ENCODE measurements at regions not wholly inside any gene's neighbourhood (a gene's known extent, or its start where the extent isn't known, plus 50 kb on each side); places are given as distances from the start of the nearest gene placed in this dataset.

DNA sequence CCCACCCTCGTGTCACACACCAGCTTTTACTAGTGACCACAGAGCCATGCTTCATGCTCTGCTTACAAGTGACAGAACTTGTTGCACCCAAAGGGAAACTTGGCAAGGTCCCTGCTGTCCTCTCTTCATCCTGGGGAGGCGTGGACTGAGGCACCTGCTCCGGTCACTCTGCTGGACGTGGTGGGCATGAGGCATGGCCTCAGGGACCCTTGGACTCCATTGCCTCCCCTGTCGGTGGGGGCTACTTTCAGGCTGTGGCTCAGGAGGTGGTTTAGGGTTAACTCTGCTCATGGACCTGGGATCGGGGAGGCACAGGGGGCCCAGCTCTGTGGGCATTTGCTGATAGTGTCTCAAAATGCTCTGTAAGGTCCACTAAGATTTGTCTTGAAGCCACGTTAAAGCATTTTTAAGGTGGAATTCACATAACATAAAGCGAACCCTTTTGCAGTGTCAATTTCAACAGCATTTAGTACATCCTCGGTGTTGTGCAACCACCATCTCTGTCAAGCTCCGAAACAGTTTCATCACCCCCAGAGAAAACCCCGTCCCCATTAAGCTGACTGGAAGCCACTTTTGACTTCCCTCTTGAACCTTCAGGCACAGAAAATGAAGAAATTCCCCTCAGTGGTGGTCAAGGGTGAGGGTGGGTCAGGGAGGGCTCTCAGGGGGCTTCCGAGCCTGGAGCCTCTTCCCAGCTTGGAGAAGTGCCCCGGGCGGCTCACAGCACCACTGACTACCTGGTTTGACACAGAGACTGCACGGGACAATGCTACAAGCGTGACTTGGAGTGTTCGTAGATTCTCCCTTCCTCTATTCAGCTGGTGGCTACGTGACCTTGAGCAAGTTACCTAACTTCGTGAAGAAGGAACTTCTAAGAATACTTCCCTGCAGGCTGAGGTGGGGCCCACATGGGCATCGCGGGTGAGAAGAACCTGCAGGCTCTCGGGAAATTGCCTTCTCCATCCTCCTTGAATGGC, 100.0 kb upstream of the HDAC4 start:
- DNase-seq (ENCODE audit: low read depth in 2 of 2), result no peak

DNA sequence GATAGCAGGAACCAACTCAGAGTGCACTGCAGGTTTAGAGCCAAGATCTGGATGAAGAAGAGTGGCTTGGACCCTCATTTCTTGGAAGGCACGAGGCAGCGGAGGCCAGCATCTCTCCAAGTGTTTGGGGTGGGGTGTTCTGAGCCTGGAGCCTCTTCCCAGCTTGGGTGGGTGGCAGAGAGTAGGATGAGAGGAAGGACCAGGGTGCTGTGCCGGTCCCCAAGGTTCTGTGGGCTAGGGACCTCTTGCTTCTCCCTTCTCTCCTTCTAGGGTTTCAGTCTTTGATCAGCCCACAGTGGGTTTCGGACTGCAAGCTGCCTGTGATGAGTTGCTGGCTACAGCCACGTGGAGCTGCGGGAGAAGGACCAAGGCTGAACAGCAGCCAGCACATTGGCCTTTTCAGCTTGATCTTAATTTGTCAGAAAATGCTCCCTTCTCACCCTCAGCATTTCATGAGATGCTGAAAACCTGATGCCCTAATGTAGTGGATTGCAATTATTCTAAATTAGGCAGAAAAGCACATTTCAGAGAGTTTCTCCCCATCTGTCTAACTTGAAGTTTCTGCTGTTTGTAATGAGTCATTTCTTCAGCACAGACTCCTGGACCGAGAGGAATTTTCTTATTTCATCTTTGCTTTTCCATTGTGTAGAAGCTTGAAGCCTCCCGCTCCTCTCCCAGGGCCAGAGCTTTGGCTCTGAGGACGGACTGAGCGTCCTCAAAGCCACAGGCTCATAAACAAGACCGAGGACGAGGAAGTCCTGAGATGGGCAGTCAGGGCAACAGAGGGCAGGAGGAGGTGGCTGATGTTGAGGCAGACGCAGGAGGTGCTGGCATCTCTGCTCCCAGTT, 99.1 kb upstream of the HDAC4 start:
- DNase-seq (ENCODE audit: low read depth in 2 of 2), result no peak

- DNase-seq (ENCODE audit: low read depth in 2 of 2), result no peak
These were observed 98.3 kb upstream of the HDAC4 start for GRCh38 chr2:239498981-239499634.

DNA sequence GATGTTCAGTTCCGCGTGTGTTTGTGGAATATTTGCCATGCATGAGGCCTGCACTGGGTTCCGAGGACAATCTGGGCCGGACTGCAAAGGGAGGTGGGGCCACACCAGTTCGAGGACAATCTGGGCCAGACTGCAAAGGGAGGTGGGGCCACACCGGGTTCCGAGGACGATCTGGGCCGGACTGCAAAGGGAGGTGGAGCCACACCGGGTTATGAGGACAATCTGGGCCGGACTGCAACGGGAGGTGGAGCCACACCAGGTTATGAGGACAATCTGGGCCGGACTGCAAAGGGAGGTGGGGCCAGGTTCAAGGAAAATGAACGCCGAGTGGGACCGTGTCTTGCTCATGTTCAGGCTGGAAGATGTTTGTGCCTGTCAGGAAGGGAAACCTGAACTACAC, 97.8 kb upstream of the HDAC4 start:
- no peak for DNase-seq (ENCODE audit: low read depth in 2 of 2)

GRCh38 chr2:239496700-239497099, 95.9 kb upstream of the HDAC4 start:
- DNase-seq (ENCODE audit: low read depth in 2 of 2), result no peak

- no peak for DNase-seq (ENCODE audit: low read depth in 2 of 2)
These were observed 95.0 kb upstream of the HDAC4 start for GRCh38 chr2:239495791-239496233.

GRCh38 chr2:239495175-239495574, 94.4 kb upstream of the HDAC4 start:
- no peak for DNase-seq (ENCODE audit: low read depth in 2 of 2)

DNA sequence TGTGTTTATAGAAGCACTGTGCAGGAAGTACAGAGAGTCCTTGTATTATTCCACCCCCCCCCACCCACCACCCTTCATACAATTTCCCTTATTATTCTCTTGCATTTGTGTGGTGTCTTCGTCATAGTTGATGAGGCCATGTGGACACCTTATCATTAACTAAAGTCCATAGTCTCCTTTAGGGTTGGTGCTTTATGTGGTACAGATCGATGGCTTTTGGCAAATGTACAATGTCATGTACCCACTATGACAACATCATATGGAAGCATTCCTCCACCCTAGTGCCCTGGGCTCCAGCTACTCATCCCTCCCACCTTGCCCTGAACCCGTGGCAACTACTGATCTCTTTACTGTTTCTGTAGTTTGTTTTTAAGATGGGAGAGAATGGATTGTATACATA, 93.8 kb upstream of the HDAC4 start:
- no peak for DNase-seq (ENCODE audit: low read depth in 2 of 2)

DNA sequence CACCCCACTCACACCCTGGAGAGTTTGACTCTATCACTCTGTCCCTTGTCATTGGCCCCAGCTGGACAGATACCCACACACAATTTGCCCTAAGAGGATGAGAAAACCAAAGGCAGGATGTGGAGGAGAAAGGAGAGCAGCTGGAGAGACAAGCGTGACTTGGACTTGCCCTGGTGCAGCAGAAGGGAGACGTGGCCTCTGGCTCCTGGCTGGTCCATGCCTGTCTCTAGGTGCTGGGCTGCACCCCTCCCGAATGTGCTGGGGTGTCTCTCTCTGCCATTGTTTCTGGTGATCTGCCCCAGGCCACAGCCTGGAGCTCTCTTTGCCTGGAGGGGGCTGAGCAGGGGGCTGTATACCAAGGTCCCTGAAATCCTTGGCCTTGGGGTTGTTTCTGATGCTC, 88.7 kb upstream of the HDAC4 start:
- DNase-seq (ENCODE audit: low read depth in 2 of 2), result no peak

DNA sequence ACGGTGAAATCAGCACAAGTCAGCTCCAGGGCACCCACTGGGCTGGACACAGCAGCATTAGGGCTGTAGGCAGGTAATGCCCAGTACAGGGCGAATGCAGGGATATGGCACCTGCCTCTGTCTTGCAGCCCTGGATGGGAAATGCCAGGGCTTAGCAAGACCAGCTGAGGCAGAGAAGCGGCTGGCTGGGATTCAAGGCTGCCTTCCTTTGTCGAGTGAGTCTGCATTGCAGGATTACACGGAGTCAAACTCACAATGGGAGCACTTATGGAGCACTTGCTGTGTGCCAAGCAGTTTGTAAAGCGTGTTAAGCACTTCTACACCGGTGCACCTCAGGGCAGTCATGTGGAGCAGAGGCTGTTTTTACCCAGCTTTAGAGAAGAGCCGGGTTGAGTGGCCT, 87.3 kb upstream of the HDAC4 start:
- no peak for DNase-seq (ENCODE audit: low read depth in 2 of 2)

GRCh38 chr2:239487272-239487671, 86.5 kb upstream of the HDAC4 start:
- DNase-seq (ENCODE audit: low read depth in 2 of 2), result no peak

- DNase-seq (ENCODE audit: low read depth in 2 of 2), result no peak
These were observed 84.8 kb upstream of the HDAC4 start for GRCh38 chr2:239485622-239486021.

GRCh38 chr2:239484571-239485355, 83.9 kb upstream of the HDAC4 start:
- no peak for DNase-seq (ENCODE audit: low read depth in 2 of 2)

- DNase-seq (ENCODE audit: low read depth in 2 of 2), result no peak
These were observed 82.2 kb upstream of the HDAC4 start for GRCh38 chr2:239482778-239483712.

DNA sequence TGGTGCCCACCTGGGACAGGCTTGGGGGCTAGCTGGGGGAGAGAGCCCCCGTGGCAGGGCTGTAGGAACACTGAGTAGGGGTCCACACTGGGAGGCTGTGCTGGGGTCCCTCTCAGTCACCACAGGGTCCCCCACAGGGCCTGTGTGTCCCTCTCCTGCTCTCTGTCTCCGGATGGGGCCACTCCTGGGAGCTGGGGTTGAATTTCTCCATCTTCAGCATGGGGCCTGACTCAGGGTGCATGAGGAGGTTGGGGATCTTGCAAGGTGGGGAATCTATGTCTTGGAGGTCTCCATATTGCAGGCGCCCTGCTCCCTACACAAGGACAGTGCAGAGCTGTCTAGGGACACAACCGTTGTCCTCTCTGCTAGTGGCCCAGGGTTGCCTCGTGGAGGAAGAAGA, 78.7 kb upstream of the HDAC4 start:
- no peak for DNase-seq (ENCODE audit: low read depth in 2 of 2)

GRCh38 chr2:239477591-239477990, 76.8 kb upstream of the HDAC4 start:
- no peak for DNase-seq (ENCODE audit: low read depth in 2 of 2)

DNA sequence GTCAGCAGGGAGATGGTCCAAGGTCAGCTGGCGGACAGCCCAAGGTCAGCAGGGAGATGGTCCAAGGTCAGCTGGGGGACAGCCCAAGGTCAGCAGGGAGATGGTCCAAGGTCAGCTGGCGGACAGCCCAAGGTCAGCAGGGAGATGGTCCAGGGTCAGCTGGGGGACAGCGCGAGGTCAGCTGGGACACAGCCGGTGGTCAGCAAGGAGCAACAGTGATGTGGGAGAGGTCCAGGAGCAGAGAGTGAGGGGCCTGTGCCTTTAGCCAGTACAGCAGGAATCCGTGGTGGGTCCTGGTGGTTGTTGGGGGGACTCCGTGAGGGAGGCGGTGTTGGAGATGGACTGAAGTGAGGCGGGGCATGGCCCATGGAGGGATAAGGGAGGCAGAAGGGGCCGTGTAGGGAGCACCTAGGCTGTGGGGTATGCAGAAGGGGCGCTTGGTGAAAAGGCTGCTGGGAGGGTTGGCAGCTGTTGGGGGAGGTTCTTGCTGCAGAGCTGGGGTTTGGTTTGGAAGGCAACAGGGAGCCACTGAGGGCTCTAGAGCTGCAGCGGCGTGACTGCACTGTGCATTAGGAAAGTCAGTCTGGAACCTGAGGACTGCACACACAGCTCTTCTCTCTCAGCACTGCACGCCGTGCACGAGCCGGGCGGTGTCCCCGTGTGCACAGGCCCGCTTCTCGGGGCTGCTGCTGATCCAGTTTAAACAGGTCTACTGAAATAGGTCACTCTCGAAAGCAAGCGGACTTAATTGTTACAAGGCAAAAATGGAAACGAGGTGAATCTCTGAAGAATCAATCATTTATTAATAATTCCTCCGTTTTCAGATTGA, 76.2 kb upstream of the HDAC4 start:
- DNase-seq (ENCODE audit: low read depth in 2 of 2), result no peak

GRCh38 chr2:239476029-239476756, 75.4 kb upstream of the HDAC4 start:
- no peak for DNase-seq (ENCODE audit: low read depth in 2 of 2)

Data from activated CD4-positive, alpha-beta T cell treated with anti-CD3 and anti-CD28 coated beads for 24 hours (primary cell).